ENCODE measurements at regions not wholly inside any gene's neighbourhood (a gene's known extent, or its start where the extent isn't known, plus 50 kb on each side); places are given as distances from the start of the nearest gene placed in this dataset.

DNA sequence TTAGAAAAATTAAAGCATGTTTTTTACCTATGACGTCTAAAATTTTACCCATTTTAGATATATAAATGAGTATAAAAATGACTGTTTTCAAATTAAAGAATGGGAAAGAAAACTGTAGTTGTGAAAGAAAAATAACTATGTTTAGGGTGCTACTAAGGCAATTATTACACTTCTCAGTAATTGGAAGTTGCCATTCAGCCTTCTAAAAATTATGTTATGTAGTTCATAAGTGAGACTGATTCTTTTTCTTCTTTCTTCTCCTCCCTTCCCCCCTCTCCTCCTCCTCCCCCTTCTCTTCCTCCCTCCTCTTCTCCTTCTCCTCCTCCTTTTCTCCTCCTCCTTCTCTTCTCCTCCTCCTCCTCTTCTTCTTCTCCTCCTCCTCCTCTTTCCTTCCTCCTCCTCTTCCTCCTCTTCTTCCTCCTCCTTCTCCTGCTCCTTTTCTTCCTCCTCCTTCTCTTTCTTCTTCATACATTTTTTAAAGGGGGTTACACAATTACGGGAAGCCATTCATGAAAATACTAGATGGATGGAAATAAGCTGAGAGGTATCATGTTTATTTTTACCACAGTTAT, 223.6 kb downstream of the CETN3 start:
- no peak for DNase-seq

DNA sequence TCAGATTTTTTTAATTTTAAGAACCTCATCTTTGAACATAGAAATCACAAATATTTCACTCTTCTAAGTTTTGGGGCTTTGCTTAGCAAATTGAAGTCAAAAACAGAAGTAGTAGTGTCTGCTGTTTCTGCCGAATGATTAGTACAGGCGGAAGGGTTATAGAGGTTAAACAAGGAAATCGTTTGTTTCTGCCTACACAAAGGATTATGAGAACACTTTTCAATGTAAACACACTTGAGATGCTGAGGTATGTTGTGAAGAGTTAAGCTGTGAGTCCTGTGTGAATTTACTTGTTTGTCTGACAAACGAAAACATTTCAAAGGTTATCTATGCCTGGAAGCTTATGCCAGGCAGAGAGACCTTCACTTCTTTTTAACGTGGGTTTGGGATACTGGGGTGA, 224.8 kb downstream of the CETN3 start:
- DNase-seq: no peak

- DNase-seq: no peak
These were observed 226.8 kb downstream of the CETN3 start for GRCh38 chr5:90182726-90183125.

DNA sequence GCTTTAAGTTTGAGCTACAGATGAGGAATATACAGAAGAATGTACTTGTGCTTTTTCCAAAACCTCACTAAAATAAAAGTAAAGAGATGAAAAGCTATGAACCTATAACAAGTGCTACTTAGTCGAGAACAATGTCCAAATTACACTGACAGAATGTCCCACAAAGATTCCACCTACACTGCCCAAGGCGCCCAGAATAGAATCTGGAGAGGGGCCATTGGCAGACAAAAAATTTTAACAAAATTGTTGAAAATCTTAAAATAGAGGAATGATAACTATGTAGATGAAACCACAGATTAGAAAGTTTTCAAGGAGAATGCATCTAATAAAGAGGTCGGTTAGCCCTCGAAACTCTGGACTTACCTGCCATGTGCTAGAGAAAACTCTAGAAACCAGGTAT, 235.3 kb downstream of the CETN3 start:
- no peak for DNase-seq

DNA sequence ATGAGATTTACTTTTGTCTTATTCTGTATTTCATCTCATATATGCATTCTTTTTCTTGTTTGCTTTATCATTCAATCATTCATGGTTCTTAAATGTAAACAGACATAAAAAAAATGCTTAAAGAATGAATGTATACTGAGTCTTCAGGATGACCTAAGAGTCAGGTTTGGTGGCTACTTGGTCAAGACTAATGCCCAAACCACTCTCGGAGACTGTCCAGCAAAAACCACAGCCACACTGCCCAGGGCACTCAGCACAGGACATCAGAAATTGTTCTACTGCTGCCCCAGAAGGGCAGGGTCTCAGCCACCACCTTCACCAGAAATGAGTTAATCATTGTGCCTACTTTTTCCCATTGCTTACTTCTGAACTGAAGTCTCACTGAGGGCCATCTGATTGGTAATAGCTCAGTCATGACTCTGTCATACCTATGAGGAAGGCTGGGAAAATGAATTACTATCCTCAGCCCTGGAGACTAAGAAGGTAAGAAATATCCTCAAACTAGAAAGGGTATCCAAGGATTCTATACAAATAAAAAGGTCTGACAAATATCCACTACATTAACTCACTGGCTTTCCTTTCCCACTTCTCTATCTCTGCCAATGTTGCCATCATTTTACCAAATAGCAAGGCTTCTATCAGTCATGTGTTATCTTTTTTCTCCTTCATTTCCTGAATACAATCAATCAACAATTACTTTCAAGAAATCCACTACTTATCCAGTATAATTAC, 236.1 kb downstream of the CETN3 start:
- DNase-seq: no peak

- DNase-seq: peak; percentile 28 to 43
These were observed 238.1 kb downstream of the CETN3 start for GRCh38 chr5:90171466-90171865.

GRCh38 chr5:90170261-90170660, 239.3 kb downstream of the CETN3 start:
- DNase-seq: peak; percentile 13 to 22

GRCh38 chr5:90169078-90169477, 240.5 kb downstream of the CETN3 start:
- DNase-seq: no peak

GRCh38 chr5:90168399-90168798, 241.2 kb downstream of the CETN3 start:
- DNase-seq: no peak

DNA sequence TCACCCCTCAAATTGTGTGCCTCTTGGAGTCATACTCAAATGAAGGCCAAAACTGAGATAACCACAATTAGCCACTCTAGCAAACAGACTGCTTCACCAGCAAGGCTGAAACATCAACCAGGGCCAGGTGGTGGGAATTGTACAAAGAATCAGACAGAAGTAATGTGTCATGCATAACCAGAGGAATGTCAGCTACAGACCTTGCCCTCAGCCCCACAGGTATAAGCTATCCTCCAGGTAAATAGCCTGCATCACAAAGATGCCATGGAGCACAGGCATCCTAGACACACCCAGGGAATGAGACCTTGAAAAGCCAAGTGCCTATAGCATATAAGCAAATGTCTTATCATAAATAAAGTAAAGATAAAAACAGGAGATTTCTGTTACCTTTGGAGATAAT, 242.7 kb downstream of the CETN3 start:
- no peak for DNase-seq

- DNase-seq: no peak
These were observed 247.2 kb downstream of the CETN3 start for GRCh38 chr5:90162324-90162723.

GRCh38 chr5:90161414-90161813, 248.1 kb downstream of the CETN3 start:
- DNase-seq: peak; percentile 15 to 58

DNA sequence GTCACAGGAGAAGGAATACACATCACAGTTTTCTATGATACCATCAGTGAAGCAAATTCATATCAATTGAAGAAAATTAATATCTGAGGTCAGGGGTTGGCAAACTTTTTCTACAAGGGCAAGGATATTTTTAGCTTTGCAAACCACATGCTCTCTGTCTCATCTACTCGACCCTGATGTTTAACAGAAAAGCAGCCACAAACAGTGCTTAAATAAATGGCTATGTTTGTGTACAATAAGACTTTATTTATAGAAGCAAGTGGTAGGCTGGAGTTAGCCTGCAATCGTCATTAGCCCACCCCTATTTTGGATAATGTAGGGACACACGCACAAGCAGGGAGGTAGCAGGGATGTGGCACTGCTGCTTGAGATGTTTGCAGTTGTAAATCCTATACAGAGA, 251.4 kb downstream of the CETN3 start:
- no peak for DNase-seq

DNA sequence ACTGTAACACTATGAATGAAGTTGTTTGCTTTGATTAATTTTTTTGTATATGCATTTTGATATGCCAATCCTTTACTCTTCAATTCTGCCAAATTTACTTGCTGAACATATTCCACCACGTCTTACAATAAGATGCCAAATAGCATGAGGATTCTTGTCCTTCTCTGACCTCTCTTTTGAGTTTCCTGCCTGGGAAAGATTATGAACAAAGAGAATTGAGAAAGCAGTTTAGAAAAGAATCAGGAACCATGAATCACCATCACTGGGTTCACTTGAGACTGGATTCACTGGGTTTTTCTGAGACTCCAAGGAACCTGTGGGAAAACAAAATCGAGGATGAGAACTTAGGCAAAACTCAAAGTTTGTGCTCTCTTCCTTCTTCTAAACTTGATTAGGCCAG, 256.5 kb downstream of the CETN3 start:
- no peak for DNase-seq

DNA sequence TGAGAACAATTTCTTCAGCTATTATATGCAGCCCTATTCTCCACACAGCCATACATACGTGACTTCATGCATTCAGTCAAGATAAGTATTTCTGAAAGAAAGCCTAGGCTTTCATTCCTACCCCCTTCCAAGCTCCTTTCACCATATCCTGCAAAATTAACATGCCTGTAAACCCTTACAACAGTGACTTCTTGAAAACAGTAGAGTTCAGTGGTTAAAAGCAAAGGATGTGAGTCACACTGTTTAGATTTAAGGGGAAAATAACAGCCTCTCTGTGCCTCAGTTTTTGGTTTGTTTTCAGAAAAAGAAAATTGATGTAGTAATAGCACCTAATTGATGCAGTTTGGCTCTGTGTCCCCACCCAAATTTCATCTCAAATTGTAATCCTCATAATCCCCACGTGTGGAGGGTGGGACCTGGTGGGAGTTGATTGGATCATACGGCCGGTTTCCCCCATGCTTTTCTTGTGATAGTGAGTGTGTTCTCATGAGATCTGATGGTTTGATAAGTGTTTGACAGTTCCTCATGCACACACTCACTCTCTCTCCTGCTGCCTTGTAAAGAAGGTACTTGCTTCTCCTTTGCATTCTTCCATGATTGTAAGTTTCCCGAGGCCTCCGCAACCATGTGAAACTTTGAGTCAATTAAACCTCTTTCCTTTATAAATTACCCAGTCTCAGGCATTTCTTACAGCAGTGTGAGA, 264.8 kb downstream of the CETN3 start:
- DNase-seq: no peak

DNA sequence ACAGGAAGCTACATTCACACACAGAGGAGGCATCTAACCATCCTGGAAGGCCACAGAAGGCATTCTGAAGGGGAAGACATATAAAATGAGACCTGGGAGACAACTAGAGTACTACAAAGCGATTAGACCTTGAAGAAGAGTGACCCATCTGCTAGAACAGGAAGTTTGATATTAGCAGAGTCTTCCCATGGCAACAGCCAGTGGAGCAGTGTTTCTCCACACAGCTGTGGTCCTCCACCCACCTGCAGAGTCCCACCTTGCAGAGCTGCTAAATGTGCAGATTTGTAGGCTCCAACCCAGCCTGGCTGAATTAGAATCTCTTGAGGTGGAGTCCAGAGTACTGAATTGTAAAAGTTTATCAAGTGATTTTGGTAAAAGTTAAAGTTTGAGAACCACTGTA, 267.0 kb downstream of the CETN3 start:
- DNase-seq: no peak

DNA sequence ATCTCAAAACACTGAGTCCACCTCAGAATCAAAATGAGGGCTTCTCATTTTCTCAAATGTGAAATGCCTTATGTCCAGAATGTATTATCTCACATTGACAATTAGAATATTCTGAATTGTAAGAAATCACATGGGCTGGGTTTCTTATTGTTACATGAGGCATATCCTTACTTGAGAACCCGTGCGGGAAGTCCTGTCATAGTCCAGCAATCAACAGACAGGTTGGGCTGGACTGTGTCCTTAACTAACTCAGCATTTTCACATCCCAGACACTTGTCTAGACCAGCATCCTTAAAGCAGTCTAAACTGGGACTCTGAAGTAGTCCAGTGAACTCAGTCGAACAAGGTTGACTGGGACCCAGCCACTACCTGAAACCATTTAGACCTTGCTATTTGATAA, 267.6 kb downstream of the CETN3 start:
- DNase-seq: no peak

GRCh38 chr5:90136952-90137528, 272.5 kb downstream of the CETN3 start:
- no peak for DNase-seq

- no peak for DNase-seq
These were observed 273.7 kb downstream of the CETN3 start for GRCh38 chr5:90135779-90136378.

DNA sequence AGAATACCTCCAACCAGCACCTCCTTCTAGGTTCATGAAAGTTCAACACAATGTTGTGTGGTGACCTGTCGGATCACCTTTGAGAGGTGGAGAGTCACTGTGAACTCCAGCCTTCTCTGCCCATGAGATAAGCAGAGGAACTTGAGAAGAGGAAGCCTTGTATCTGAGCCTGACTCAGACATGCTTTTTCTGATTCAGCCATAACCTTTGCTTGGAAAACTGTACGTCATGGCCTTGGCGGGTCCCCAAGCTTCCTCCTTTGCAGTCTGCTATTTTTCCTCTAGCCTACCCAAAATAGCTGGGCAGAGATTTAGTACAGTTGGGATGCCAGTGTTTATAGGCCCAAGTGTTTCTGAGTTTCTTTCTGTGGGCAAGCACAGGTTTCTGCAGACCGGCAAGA, 274.7 kb downstream of the CETN3 start:
- no peak for DNase-seq

DNA sequence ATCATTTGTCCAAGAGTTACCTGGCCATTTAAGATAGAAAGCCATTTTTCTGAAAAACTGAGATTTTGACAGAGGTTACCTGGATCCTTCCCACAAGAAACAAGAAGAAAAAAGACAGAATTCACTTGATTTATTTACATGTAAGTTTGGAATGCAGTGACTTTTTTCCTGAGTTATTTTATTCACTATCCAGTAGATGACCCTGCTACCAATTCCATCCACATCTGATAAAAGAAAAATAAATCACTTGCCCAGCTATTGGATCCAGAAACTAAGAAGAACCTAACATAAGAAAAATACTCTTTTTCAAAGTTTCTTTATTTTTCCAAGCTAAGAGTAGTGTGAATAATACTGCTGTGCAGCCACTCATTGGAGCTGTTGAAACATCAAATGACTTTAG, 275.2 kb downstream of the CETN3 start:
- DNase-seq: no peak

GRCh38 chr5:90133941-90134340, 275.6 kb downstream of the CETN3 start:
- no peak for DNase-seq

- DNase-seq: peak in 1 of 2 experiments; percentile 25
These were observed 278.0 kb downstream of the CETN3 start for GRCh38 chr5:90131383-90132133.

Data from AML-193 (cell line).